HuH-7 (cell line): ENCODE measurements at regions not wholly inside any gene's neighbourhood (a gene's known extent, or its start where the extent isn't known, plus 50 kb on each side); places are given as distances from the start of the nearest gene placed in this dataset.
"Not testable (repeated sequence)": the region's sequence is repeated elsewhere in the genome, so short reads cannot be mapped to it uniquely, and the experiment has no call there.

Source experiments
- DNase-seq: peaks from one replicate; pipeline ENCODE4 v3.0.0; 2011; ENCODE audit warnings: low spot score

DNA sequence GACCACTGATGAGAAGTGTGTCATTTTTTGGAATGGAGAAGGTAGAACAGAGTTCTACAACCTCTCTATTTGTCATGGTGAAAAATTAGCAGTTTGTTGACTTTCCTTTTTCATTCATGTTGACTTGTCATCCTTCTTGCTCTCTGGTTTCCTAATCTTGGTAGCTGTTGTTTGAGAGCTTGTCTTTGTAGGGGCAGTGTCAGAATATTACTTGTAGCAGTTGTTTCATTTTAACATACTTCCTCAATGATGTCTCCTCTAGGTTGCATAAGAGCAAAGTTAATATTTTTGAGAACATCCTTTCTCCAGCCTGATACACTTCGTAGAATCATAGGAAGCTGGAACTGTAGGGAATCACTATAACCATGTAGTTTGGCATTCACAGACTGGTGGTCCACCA is 368.2 kb upstream of the FANCL start:
- DNase-seq, result no peak

DNA sequence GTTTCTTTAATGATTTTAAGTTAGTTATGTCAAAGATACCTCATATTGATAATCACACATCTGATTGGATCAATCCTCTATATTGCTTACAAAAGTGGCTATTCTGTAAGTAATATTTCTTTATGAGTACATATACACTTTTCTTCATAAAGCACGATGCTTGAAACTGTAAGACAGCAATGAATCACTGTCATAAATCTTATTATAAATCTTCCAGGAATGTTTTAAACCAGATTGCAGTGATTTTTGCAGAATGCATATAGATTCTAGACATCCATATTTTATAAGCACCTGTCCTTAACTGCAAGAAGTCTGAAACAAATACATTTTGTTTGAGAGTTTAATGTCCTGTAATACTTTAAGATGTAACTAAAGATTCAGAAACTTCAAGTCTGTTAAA is 367.0 kb upstream of the FANCL start:
- DNase-seq, result no peak

DNA sequence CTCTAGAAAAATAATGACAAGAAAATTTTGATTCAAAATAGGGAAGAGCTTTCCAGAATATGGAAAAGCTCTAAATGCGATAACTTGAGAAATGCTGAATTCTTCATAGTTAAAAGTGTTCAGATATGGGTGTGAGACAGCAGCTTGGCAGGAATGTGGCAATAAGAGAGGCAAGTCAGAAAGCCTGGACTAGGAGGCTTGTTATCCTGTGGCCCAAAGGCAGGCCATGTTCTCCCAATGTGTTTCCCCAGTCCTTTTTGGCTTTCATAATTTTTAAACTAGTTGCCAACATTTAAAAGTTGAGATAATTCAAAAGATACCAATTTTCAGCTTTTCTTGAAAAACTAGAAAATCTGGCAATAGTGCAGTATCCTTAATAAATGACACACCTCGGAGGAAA is 366.3 kb upstream of the FANCL start:
- DNase-seq, result no peak

- no peak for DNase-seq
Measured at GRCh38 chr2:58606799-58607198, 365.7 kb upstream of the FANCL start.

DNA sequence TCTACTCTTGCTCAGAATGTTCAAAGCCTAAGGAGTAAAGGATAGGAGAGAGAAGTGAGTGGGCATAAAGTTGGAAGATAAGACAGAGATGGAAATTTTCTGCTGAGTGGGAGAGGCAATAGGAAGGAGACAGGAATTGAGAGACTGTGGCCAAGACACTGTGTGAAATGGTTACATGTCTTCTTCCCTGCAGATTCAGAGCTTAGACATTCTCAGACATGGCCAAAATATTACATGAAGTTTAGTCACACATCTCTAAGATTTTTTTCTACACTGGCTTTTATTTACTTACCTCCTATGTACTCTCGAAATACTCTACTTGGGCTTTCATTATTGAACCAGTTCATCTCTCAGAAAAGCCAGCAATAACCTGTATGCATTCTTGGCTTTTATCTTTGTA is 363.0 kb upstream of the FANCL start:
- DNase-seq, result no peak

- no peak for DNase-seq
Measured at GRCh38 chr2:58601017-58601416, 359.9 kb upstream of the FANCL start.

DNA sequence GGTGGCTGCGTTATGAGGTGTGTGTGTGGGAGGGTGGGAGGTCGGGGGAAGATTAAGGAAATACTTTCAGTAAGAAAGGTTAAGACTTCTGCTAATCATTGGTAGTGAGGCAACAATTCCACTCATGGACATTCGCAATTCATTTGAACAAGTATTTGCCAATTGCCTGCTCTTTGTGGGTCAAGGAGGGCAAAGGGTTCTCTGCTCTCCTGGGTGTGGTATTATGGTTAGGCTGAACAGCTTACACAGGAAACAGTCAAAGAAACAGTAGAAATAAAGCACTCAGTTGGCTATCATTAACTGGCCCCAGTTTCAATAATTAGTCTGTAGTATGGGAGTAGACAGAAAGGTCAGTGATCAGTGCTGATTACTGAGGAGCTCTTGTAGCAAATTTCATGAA is 357.0 kb upstream of the FANCL start:
- DNase-seq, result no peak

- DNase-seq, result no peak
Measured at GRCh38 chr2:58595714-58596113, 354.6 kb upstream of the FANCL start.

DNA sequence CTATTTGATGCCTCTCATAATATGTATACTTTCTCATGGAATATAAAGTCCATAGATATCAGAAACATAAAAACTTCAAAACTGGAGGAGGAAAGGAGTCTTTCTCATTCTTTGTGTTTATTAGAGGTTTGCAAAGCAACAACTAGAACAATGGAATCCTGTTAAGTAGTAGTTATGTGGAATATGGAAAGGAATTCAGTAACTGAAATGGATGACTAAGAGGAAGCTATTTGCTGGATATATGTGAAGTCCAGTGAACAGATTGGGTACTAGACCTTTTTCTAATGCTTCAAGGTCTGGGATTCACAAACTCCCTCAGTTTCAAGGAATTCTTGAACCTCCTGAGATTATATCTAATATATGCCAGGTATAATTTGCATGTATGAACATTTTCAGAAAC is 353.6 kb upstream of the FANCL start:
- DNase-seq, result no peak

DNA sequence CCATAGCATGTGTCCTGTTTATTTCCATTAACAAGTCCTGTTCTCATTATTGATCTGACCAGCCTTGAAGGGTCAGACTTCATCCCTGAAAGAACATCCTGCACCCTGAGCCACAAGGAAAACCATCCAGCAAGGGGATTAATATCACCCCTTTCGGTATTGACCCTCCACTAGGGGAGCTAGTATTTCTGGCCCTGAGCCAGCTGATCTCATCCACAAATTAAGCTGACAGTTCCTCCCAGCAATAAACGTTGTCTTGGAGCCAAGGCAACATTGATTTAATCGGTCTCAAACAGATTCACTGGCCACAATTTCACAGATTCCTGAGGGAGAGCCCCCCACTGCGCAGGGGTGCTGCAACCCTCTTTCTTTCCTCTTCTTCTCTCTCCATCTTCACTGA is 353.1 kb upstream of the FANCL start:
- DNase-seq, result peak; percentile 12

- DNase-seq, result not testable (repeated sequence)
Measured at GRCh38 chr2:58586178-58586577, 345.1 kb upstream of the FANCL start.

- no peak for DNase-seq
Measured at GRCh38 chr2:58585233-58585632, 344.1 kb upstream of the FANCL start.

- DNase-seq, result no peak
Measured at GRCh38 chr2:58584606-58585118, 343.5 kb upstream of the FANCL start.

GRCh38 chr2:58578276-58578675 is 337.2 kb upstream of the FANCL start:
- DNase-seq, result no peak

DNA sequence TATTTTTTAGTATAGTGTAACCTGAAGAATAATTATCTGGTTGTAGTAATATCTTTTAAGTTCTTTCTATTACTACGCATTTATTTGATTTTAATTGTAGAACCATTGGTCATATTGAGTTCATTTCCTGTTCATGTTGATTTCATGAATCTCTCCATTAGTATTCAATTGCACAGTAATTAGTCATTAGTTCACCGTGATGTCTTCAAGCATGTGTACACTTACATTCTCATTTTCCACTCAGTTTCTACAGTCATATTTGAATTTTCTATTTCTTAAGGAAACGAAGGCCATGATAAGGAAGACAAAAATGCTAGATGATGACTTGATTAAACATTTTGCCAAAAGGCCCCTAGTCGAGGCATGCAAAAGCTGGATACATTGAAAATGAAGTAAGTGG is 333.7 kb upstream of the FANCL start:
- no peak for DNase-seq

GRCh38 chr2:58572731-58573130 is 331.6 kb upstream of the FANCL start:
- DNase-seq, result no peak

DNA sequence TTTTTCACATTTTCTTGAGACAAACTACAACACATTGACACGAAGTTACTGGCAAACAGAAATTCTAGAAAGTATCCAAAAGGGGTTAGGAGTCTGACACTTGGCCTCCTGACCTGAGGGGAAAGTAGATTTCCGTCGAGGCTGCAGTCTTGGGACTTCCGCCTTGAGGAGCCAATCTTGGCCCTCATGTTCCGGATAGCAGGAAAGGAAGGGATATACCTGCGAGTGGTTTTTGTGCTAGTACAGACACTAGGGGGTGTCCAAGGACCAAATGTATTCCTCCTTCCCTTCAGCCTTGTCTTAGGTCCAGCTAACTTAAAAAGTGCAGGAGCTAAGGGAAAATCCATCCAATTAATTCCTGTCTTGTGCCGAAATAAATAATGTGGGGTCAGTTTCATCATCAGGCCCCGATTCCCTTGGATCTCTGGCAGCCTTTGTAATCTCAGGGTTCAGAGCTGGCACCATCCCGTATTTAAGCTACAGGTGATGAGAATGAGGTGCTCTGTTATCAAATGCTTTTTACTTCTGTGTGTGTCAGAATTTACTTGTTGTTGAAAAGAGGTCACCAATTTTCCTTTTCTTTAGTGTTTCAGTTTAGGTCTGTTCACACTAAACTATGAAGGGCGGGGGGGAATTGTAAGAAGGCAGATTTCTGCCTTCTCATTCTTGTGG is 330.2 kb upstream of the FANCL start:
- peak; percentile 44 for DNase-seq

DNA sequence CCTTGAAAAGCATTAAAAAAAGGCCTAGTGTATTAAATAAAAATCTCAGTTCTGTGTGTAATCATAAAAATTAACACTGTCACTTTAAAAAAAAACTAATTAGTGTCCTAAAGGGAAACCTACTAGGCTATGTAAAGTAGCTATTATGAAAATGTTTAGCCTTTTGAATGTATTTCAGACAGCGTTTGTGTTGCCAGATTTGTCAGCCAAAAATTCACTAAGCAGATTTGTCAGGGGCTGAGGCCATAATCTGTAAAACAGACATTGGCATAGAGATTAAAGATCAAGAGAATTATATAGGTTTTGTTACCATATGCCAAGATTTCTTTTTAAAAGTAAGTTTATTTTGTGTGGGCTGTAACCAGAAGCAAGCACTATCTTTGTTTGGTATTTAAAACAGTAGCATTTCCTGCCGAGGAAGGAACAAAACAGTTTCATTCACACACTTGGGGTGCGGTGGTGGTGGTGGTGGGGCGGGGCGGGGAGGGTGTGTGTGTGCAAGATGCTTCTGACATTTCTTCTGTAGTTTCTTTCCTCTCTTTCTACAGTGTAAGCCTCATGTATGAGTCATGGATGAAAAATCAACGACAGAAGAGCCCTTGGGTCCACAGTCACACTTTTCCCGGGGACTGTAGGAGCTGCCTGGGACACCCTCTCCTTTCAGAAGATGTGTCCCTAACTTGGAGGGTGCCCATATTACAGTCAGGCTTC is 328.5 kb upstream of the FANCL start:
- DNase-seq, result no peak

DNA sequence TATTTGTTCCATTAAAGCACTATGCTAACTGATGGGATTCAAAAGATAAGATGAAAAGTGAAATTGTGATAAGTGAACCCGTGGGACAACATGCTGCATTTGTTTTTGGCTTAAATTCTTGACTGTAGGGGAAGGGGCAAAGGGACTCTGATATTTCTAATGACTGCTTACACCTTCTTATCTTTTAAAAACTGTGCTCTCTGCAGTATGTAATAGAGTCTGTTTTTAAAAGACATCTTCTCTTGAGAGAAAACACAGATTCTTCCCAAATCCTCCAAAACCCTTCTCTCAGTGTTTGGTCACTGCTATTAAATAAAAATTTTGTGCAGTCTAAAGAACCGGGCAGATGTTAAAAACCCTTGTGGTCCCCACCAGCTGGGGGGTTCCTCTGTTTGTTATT is 327.8 kb upstream of the FANCL start:
- no peak for DNase-seq

GRCh38 chr2:58562276-58562675 is 321.2 kb upstream of the FANCL start:
- no peak for DNase-seq

GRCh38 chr2:58560531-58560930 is 319.4 kb upstream of the FANCL start:
- no peak for DNase-seq

- DNase-seq, result no peak
Measured at GRCh38 chr2:58558881-58559280, 317.8 kb upstream of the FANCL start.

GRCh38 chr2:58557176-58557575 is 316.1 kb upstream of the FANCL start:
- no peak for DNase-seq

GRCh38 chr2:58553937-58554336 is 312.8 kb upstream of the FANCL start:
- DNase-seq, result peak; percentile 4
